HFF-Myc (cell line): ENCODE measurements at regions not wholly inside any gene's neighbourhood (a gene's known extent, or its start where the extent isn't known, plus 50 kb on each side); places are given as distances from the start of the nearest gene placed in this dataset.

ENCODE experiments used
- DNase-seq: peaks from one replicate; pipeline ENCODE4 v3.0.0-alpha.2; 2011; ENCODE audit warnings: low read depth; ENCODE audit errors: extremely low read depth
- H3K4me3 ChIP-seq: replicated peaks from 2 replicates; pipeline ENCODE4 v1.5.1; 2011; ENCODE audit warnings: low read depth, mild to moderate bottlenecking, control low read depth, low read length
- CTCF ChIP-seq: IDR thresholded peaks from 2 replicates; pipeline ENCODE4 v1.5.1; 2012; ENCODE audit warnings: mild to moderate bottlenecking, low read depth, low read length, control low read depth; ENCODE audit errors: missing control alignments

- H3K4me3 ChIP-seq, result no peak overlapping the region
- TF ChIP-seq CTCF, result no peak
- DNase-seq, result no peak
Measured at GRCh38 chr16:87196231-87196630, 121.0 kb downstream of the C16orf95 start.

- no peak overlapping the region for H3K4me3 ChIP-seq
- no peak for TF ChIP-seq CTCF
- DNase-seq, result no peak
Measured at GRCh38 chr16:87196661-87197060, 120.5 kb downstream of the C16orf95 start.

GRCh38 chr16:87198328-87198832 lies 118.8 kb downstream of the C16orf95 start:
- TF ChIP-seq CTCF, result no peak
- DNase-seq, result no peak

GRCh38 chr16:87198881-87199280 lies 118.3 kb downstream of the C16orf95 start:
- DNase-seq, result no peak
- no peak overlapping the region for H3K4me3 ChIP-seq
- no peak for TF ChIP-seq CTCF

More at GRCh38 chr16:87198328-87198832, 118.8 kb downstream of the C16orf95 start:
- no peak overlapping the region for H3K4me3 ChIP-seq

- no peak for TF ChIP-seq CTCF
- no peak for DNase-seq
- no peak overlapping the region for H3K4me3 ChIP-seq
Measured at GRCh38 chr16:87199379-87199778, 117.8 kb downstream of the C16orf95 start.

- no peak for TF ChIP-seq CTCF
- no peak overlapping the region for H3K4me3 ChIP-seq
- no peak for DNase-seq
Measured at GRCh38 chr16:87199901-87200300, 117.3 kb downstream of the C16orf95 start.

- no peak overlapping the region for H3K4me3 ChIP-seq
- TF ChIP-seq CTCF, result no peak
- DNase-seq, result no peak
Measured at GRCh38 chr16:87200637-87201036, 116.6 kb downstream of the C16orf95 start.
